Upper lobe of right lung (tissue), 1 donor: ENCODE measurements at regions not wholly inside any gene's neighbourhood (a gene's known extent, or its start where the extent isn't known, plus 50 kb on each side); places are given as distances from the start of the nearest gene placed in this dataset.

Experiments used
- ATAC-seq: fragments of 200-7000 bp; cut with Tn5 transposase; one replicate; pipeline ENCODE4 v1.9.1; 2020; ENCODE audit warnings: mild to moderate bottlenecking, moderate library complexity
- DNase-seq: peaks from one replicate; pipeline ENCODE4 v3.0.0-alpha.2; 2020
- H3K27ac ChIP-seq: fragments of 200-600 bp; one replicate; pipeline ENCODE4 v1.8.0; 2022
- H3K27me3 ChIP-seq: fragments of 200-600 bp; one replicate; pipeline ENCODE4 v1.8.0; 2022; ENCODE audit warnings: mild to moderate bottlenecking
- H3K36me3 ChIP-seq: fragments of 200-600 bp; one replicate; pipeline ENCODE4 v1.8.0; 2022
- H3K4me1 ChIP-seq: fragments of 200-600 bp; one replicate; pipeline ENCODE4 v1.8.0; 2022
- H3K4me3 ChIP-seq: fragments of 200-600 bp; one replicate; pipeline ENCODE4 v1.8.0; 2022; ENCODE audit warnings: mild to moderate bottlenecking
- H3K9me3 ChIP-seq: fragments of 200-600 bp; one replicate; pipeline ENCODE4 v1.8.0; 2022
- intact Hi-C: fragments of 100-400 bp; cut with DNase I; formaldehyde crosslinking; loops from one replicate; pipeline ENCODE4 v1.11.0; 2022
- TF ChIP-seq, protein P1 (sequence below): fragments of 200-600 bp; IDR thresholded peaks from one replicate; pipeline ENCODE4 v1.8.0; 2022; ENCODE audit warnings: antibody characterized with exemption
- donor health status: DM: no; HTN: yes; CAD: no; lungs with severe emphysema.

- intact Hi-C loops: no loop called here
- TF ChIP-seq, protein P1, sequence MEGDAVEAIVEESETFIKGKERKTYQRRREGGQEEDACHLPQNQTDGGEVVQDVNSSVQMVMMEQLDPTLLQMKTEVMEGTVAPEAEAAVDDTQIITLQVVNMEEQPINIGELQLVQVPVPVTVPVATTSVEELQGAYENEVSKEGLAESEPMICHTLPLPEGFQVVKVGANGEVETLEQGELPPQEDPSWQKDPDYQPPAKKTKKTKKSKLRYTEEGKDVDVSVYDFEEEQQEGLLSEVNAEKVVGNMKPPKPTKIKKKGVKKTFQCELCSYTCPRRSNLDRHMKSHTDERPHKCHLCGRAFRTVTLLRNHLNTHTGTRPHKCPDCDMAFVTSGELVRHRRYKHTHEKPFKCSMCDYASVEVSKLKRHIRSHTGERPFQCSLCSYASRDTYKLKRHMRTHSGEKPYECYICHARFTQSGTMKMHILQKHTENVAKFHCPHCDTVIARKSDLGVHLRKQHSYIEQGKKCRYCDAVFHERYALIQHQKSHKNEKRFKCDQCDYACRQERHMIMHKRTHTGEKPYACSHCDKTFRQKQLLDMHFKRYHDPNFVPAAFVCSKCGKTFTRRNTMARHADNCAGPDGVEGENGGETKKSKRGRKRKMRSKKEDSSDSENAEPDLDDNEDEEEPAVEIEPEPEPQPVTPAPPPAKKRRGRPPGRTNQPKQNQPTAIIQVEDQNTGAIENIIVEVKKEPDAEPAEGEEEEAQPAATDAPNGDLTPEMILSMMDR: no peak
- no peak overlapping the region for H3K4me3 ChIP-seq
- H3K9me3 ChIP-seq: no peaks in the 10 kb centered on the region
- ATAC-seq (no peak), DNase-seq (no peak)
- no peaks in the 10 kb centered on the region for H3K27me3 ChIP-seq
- H3K4me1 ChIP-seq: no peaks in the 10 kb centered on the region
- H3K36me3 ChIP-seq: no peaks in the 10 kb centered on the region
- H3K27ac ChIP-seq: no peak overlapping the region
Observed at GRCh38 chr6:148271711-148272439, 70.8 kb upstream of the SASH1 start.

DNA sequence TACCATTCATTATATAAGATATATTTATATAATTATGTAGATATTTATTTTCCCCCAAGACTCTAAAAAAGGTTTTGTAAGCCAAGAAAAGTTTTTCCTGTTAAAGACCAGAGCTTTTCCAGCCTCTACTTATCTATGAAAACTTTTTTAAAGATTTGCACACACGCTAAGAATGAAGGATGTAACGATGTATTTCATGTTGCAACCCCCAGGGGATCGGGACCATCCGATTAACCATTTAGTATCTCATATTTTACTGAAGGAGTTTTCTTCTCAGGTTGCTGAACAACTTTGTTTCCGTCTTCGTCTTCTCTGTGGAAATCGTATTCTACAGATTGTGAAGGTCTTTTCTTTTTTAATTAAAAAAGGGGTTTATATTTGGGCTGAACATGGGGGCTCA lies 70.0 kb upstream of the SASH1 start:
- TF ChIP-seq, protein P1: no peak
- Histone ChIP-seq H3K36me3 (no peaks in the 10 kb centered on the region), H3K27me3 (no peaks in the 10 kb centered on the region), H3K9me3 (no peaks in the 10 kb centered on the region), H3K4me1 (no peaks in the 10 kb centered on the region), H3K27ac (no peak overlapping the region), H3K4me3 (no peak overlapping the region)
- intact Hi-C loops: no loop called here
- ATAC-seq (no peak), DNase-seq (no peak)

DNA sequence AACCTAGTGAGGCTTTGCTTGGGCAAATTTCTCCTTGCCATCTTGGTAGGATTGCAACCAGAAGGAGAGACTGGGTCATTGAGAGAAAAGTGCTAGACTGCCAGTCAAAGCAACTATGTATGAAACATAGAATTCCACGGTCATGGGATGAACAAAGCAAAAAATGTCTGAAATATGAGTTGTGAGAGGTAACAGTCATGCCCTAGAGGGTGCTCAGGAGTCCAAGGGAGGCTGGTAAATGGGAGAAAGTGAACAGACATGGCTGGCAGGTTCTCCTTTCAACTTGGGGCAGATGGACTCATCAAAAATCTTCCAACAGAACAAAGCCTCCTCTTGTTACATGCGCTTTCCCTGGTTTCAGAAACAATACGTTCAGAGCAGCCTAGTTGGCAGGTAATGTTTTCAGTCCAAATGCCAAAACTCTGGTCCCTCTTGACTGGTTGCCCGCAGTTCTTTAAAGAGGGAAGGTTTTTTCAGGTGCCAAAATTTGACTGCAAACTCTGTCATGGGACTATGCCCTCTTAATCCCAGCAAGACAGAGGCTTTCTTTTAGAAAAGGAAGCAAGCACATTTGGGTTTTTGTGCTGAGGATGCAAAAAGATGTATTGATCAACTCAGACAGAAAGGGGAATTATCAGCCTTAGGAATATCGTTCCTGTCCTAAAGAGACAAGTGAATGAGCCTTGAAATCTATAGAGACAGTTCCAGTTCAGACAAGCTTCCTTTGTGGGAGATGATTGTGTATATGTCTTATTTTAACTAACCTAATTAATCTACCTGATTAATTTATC lies 68.5 kb upstream of the SASH1 start:
- TF ChIP-seq, protein P1: no peak
- Histone ChIP-seq H3K4me3 (no peak overlapping the region), H3K4me1 (no peaks in the 10 kb centered on the region), H3K27me3 (no peaks in the 10 kb centered on the region), H3K36me3 (no peaks in the 10 kb centered on the region), H3K27ac (no peak overlapping the region), H3K9me3 (no peaks in the 10 kb centered on the region)
- DNase-seq: no peak
- intact Hi-C loops: no loop called here
- ATAC-seq: no peak

- TF ChIP-seq, protein P1: no peak
- Histone ChIP-seq H3K27ac (no peak overlapping the region), H3K36me3 (no peaks in the 10 kb centered on the region), H3K9me3 (no peaks in the 10 kb centered on the region), H3K4me3 (no peak overlapping the region), H3K27me3 (no peaks in the 10 kb centered on the region), H3K4me1 (no peaks in the 10 kb centered on the region)
- no peak for ATAC-seq
- intact Hi-C loops: no loop called here
- DNase-seq: no peak
Observed at GRCh38 chr6:148274809-148275208, 67.8 kb upstream of the SASH1 start.

DNA sequence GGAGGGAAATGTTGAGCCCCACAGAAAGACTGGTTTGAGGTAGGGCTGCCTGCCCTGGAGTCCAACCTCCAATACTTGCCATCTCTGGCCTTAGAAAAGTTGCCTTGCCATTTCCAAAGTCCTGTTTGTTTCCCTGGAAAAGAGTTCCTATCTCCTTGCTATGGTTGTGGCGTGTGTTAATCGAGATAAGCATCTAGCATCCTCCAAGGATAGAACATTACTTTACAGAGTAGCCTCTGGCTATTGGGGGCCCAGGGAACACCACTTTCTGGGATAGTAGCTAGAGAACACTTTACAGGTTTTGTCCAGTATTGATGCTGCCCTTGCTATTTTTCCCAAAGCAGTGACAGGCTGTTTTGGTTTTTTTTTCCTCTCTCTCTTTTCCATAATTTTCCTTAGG lies 57.4 kb upstream of the SASH1 start:
- ATAC-seq (no peak), DNase-seq (no peak)
- intact Hi-C loops: no loop called here
- H3K36me3 ChIP-seq: no peaks in the 10 kb centered on the region
- no peaks in the 10 kb centered on the region for H3K27me3 ChIP-seq
- TF ChIP-seq, protein P1: no peak
- H3K27ac ChIP-seq: no peak overlapping the region
- no peak overlapping the region for H3K4me3 ChIP-seq
- H3K9me3 ChIP-seq: no peaks in the 10 kb centered on the region
- no peaks in the 10 kb centered on the region for H3K4me1 ChIP-seq
